Stimulated activated memory B cell treated with anti-CD40 and anti-IgM and Interleukin-4, amounts not matched to agents 10 μg/mL and 1 μg/mL and 100 μg/mL, for 72 hours (primary cell): ENCODE measurements at regions not wholly inside any gene's neighbourhood (a gene's known extent, or its start where the extent isn't known, plus 50 kb on each side); places are given as distances from the start of the nearest gene placed in this dataset.

Source experiments
- ATAC-seq: fragments of 150-1000 bp; cut with Tn5 transposase; 2 replicates; pipeline ENCODE4 v1.10.0; 2021
- H3K27ac Mint-ChIP-seq: one replicate; pipeline ENCODE4 v1.8.0; 2022; ENCODE audit warnings: mild to moderate bottlenecking, mixed read lengths
- H3K27me3 Mint-ChIP-seq: one replicate; pipeline ENCODE4 v1.8.0; 2022; ENCODE audit warnings: mixed read lengths
- H3K36me3 Mint-ChIP-seq: one replicate; pipeline ENCODE4 v1.8.0; 2022; ENCODE audit warnings: mixed read lengths
- H3K4me1 Mint-ChIP-seq: one replicate; pipeline ENCODE4 v1.8.0; 2022; ENCODE audit warnings: mixed read lengths
- H3K4me3 Mint-ChIP-seq: one replicate; pipeline ENCODE4 v1.8.0; 2022; ENCODE audit warnings: mild to moderate bottlenecking, moderate library complexity, mixed read lengths
- H3K9me3 Mint-ChIP-seq: one replicate; pipeline ENCODE4 v1.8.0; 2022; ENCODE audit warnings: mixed read lengths

- H3K36me3 Mint-ChIP-seq = no peaks in the 10 kb centered on the region
- no peaks in the 10 kb centered on the region for H3K9me3 Mint-ChIP-seq
- ATAC-seq = no peak
- H3K4me3 Mint-ChIP-seq = no peak overlapping the region
- H3K4me1 Mint-ChIP-seq = peaks cover 6% of the 10 kb centered on the region
- H3K27ac Mint-ChIP-seq = no peak overlapping the region
- no peaks in the 10 kb centered on the region for H3K27me3 Mint-ChIP-seq
These were observed 272.4 kb upstream of the MARCKS start for GRCh38 chr6:113584767-113585166.

- Mint-ChIP-seq H3K4me1 (peaks cover 6% of the 10 kb centered on the region), H3K4me3 (no peak overlapping the region), H3K27me3 (no peaks in the 10 kb centered on the region), H3K36me3 (no peaks in the 10 kb centered on the region), H3K9me3 (no peaks in the 10 kb centered on the region), H3K27ac (no peak overlapping the region)
- no peak for ATAC-seq
These were observed 271.9 kb upstream of the MARCKS start for GRCh38 chr6:113585246-113585645.

GRCh38 chr6:113586413-113587077 is 270.6 kb upstream of the MARCKS start:
- Mint-ChIP-seq H3K9me3 (no peaks in the 10 kb centered on the region), H3K4me1 (peaks cover 7% of the 10 kb centered on the region), H3K27ac (no peak overlapping the region), H3K4me3 (no peak overlapping the region), H3K27me3 (no peaks in the 10 kb centered on the region), H3K36me3 (no peaks in the 10 kb centered on the region)
- ATAC-seq = no peak

GRCh38 chr6:113587078-113587699 is 270.0 kb upstream of the MARCKS start:
- ATAC-seq = no peak
- Mint-ChIP-seq H3K4me3 (no peak overlapping the region), H3K36me3 (no peaks in the 10 kb centered on the region), H3K27me3 (no peaks in the 10 kb centered on the region), H3K9me3 (no peaks in the 10 kb centered on the region), H3K4me1 (peaks cover 14% of the 10 kb centered on the region), H3K27ac (no peak overlapping the region)

GRCh38 chr6:113588646-113589045 is 268.5 kb upstream of the MARCKS start:
- ATAC-seq = no peak
- Mint-ChIP-seq H3K27ac (no peak overlapping the region), H3K9me3 (no peaks in the 10 kb centered on the region)

GRCh38 chr6:113591896-113592827 is 265.0 kb upstream of the MARCKS start:
- peak; percentile 68 for ATAC-seq
- H3K27me3 Mint-ChIP-seq = no peaks in the 10 kb centered on the region
- H3K27ac Mint-ChIP-seq = no peak overlapping the region

More at GRCh38 chr6:113588646-113589045, 268.5 kb upstream of the MARCKS start:
- Mint-ChIP-seq H3K27me3 (no peaks in the 10 kb centered on the region), H3K36me3 (no peaks in the 10 kb centered on the region), H3K4me1 (peaks cover 24% of the 10 kb centered on the region), H3K4me3 (no peak overlapping the region)

GRCh38 chr6:113594726-113595125 is 262.4 kb upstream of the MARCKS start:
- Mint-ChIP-seq H3K27ac (no peak overlapping the region), H3K4me1 (peaks cover 34% of the 10 kb centered on the region), H3K36me3 (no peaks in the 10 kb centered on the region), H3K4me3 (no peak overlapping the region), H3K27me3 (no peaks in the 10 kb centered on the region), H3K9me3 (no peaks in the 10 kb centered on the region)
- ATAC-seq = no peak

More at GRCh38 chr6:113591896-113592827, 265.0 kb upstream of the MARCKS start:
- H3K36me3 Mint-ChIP-seq = no peaks in the 10 kb centered on the region
- no peak overlapping the region for H3K4me3 Mint-ChIP-seq
- no peaks in the 10 kb centered on the region for H3K9me3 Mint-ChIP-seq
- H3K4me1 Mint-ChIP-seq = peaks cover 33% of the 10 kb centered on the region

GRCh38 chr6:113595911-113596376 is 261.2 kb upstream of the MARCKS start:
- no peak for ATAC-seq
- no peak overlapping the region for H3K27ac Mint-ChIP-seq
- peaks cover 6% of the 10 kb centered on the region for H3K9me3 Mint-ChIP-seq
- no peak overlapping the region for H3K4me3 Mint-ChIP-seq
- peaks cover 7% of the 10 kb centered on the region for H3K36me3 Mint-ChIP-seq
- H3K4me1 Mint-ChIP-seq = peaks cover 41% of the 10 kb centered on the region
- H3K27me3 Mint-ChIP-seq = no peaks in the 10 kb centered on the region

- Mint-ChIP-seq H3K27me3 (no peaks in the 10 kb centered on the region), H3K9me3 (peaks cover 10% of the 10 kb centered on the region), H3K4me1 (peaks cover 43% of the 10 kb centered on the region), H3K4me3 (no peak overlapping the region), H3K27ac (peak overlapping the region; percentile 58), H3K36me3 (peaks cover 12% of the 10 kb centered on the region)
- peak; percentile 67 for ATAC-seq
These were observed 260.5 kb upstream of the MARCKS start for GRCh38 chr6:113596387-113597230.

GRCh38 chr6:113597231-113597583 is 259.9 kb upstream of the MARCKS start:
- H3K4me3 Mint-ChIP-seq = no peak overlapping the region
- peak overlapping the region; percentile 58 for H3K27ac Mint-ChIP-seq
- H3K36me3 Mint-ChIP-seq = peaks cover 14% of the 10 kb centered on the region
- H3K27me3 Mint-ChIP-seq = no peaks in the 10 kb centered on the region
- peaks cover 37% of the 10 kb centered on the region for H3K4me1 Mint-ChIP-seq
- peaks cover 10% of the 10 kb centered on the region for H3K9me3 Mint-ChIP-seq
- peak; percentile 90 for ATAC-seq

GRCh38 chr6:113598786-113599185 is 258.4 kb upstream of the MARCKS start:
- H3K36me3 Mint-ChIP-seq = peaks cover 14% of the 10 kb centered on the region
- H3K4me3 Mint-ChIP-seq = no peak overlapping the region
- H3K4me1 Mint-ChIP-seq = peaks cover 26% of the 10 kb centered on the region
- H3K9me3 Mint-ChIP-seq = peaks cover 10% of the 10 kb centered on the region
- no peak for ATAC-seq
- no peaks in the 10 kb centered on the region for H3K27me3 Mint-ChIP-seq
- no peak overlapping the region for H3K27ac Mint-ChIP-seq

- Mint-ChIP-seq H3K9me3 (peaks cover 10% of the 10 kb centered on the region), H3K4me1 (peaks cover 26% of the 10 kb centered on the region), H3K27me3 (no peaks in the 10 kb centered on the region), H3K4me3 (no peak overlapping the region), H3K27ac (no peak overlapping the region), H3K36me3 (peaks cover 14% of the 10 kb centered on the region)
- no peak for ATAC-seq
These were observed 257.7 kb upstream of the MARCKS start for GRCh38 chr6:113599444-113599843.

- Mint-ChIP-seq H3K4me3 (no peak overlapping the region), H3K9me3 (peaks cover 10% of the 10 kb centered on the region), H3K4me1 (peaks cover 26% of the 10 kb centered on the region), H3K27me3 (no peaks in the 10 kb centered on the region), H3K36me3 (peaks cover 14% of the 10 kb centered on the region), H3K27ac (peak overlapping the region; percentile 30)
- peak; percentile 58 for ATAC-seq
These were observed 256.4 kb upstream of the MARCKS start for GRCh38 chr6:113600551-113601339.
